Osteoblast (primary cell): ENCODE measurements at regions not wholly inside any gene's neighbourhood (a gene's known extent, or its start where the extent isn't known, plus 50 kb on each side); places are given as distances from the start of the nearest gene placed in this dataset.
A peak's percentile ranks its signal among the peaks of the same experiment; 100 is the strongest.

Source experiments
- DNase-seq: peaks from one replicate; pipeline ENCODE4 v3.0.0; 2011; ENCODE audit warnings: low spot score, mixed read lengths; ENCODE audit not compliant: insufficient read length; ENCODE audit errors: missing footprints
- H2AFZ ChIP-seq: 2 replicates; pipeline ENCODE4 v1.6.0; 2011; ENCODE audit warnings: mild to moderate bottlenecking, low read length
- H3K27ac ChIP-seq: 2 replicates; pipeline ENCODE4 v1.5.1; 2011; ENCODE audit warnings: mild to moderate bottlenecking, low read depth, low read length, moderate library complexity
- H3K27me3 ChIP-seq: 2 replicates; pipeline ENCODE4 v1.6.0; 2012; ENCODE audit warnings: mild to moderate bottlenecking, control low read depth, inconsistent platforms, low read length, moderate library complexity; ENCODE audit not compliant: insufficient read depth
- H3K36me3 ChIP-seq: 2 replicates; pipeline ENCODE4 v1.5.1; 2011; ENCODE audit warnings: mild to moderate bottlenecking, low read length, control low read depth, moderate library complexity; ENCODE audit not compliant: insufficient read depth
- H3K4me1 ChIP-seq: 2 replicates; pipeline ENCODE4 v1.5.1; 2011; ENCODE audit warnings: mild to moderate bottlenecking, low read length, control low read depth, moderate library complexity; ENCODE audit not compliant: insufficient read depth
- H3K4me2 ChIP-seq: 2 replicates; pipeline ENCODE4 v1.6.0; 2011; ENCODE audit warnings: mild to moderate bottlenecking, low read length; ENCODE audit not compliant: insufficient read depth
- H3K4me3 ChIP-seq: fragments of 200-600 bp; sonication (generic); 3 replicates; pipeline ENCODE4 v1.5.1; 2012; ENCODE audit warnings: mild to moderate bottlenecking, low read length, inconsistent platforms; ENCODE audit not compliant: insufficient read depth
- H3K79me2 ChIP-seq: 2 replicates; pipeline ENCODE4 v1.6.0; 2012; ENCODE audit warnings: mild to moderate bottlenecking, low read length, control low read depth, inconsistent platforms; ENCODE audit not compliant: insufficient read depth
- H3K9me3 ChIP-seq: 2 replicates; pipeline ENCODE4 v1.5.1; 2011; ENCODE audit warnings: low read depth, low read length, control low read depth
- H4K20me1 ChIP-seq: 2 replicates; pipeline ENCODE4 v1.6.0; 2012; ENCODE audit warnings: mild to moderate bottlenecking, low read length, control low read depth; ENCODE audit not compliant: insufficient read depth
- CTCF ChIP-seq: IDR thresholded peaks from 2 replicates; pipeline ENCODE4 v1.5.1; 2011; ENCODE audit warnings: mild to moderate bottlenecking, low read depth, low read length, moderate library complexity; ENCODE audit errors: extremely low read depth

GRCh38 chr7:16123117-16123770 is 298.1 kb downstream of the CRPPA start:
- H3K79me2 ChIP-seq = no peaks in the 10 kb centered on the region
- no peak for TF ChIP-seq CTCF
- H2AFZ ChIP-seq = no peak overlapping the region
- H3K27me3 ChIP-seq = no peaks in the 10 kb centered on the region
- no peak overlapping the region for H3K4me2 ChIP-seq
- no peaks in the 10 kb centered on the region for H3K9me3 ChIP-seq
- no peak overlapping the region for H3K27ac ChIP-seq
- no peaks in the 10 kb centered on the region for H3K36me3 ChIP-seq
- H4K20me1 ChIP-seq = no peaks in the 10 kb centered on the region
- DNase-seq = no peak
- H3K4me1 ChIP-seq = no peaks in the 10 kb centered on the region
- H3K4me3 ChIP-seq = no peak overlapping the region

GRCh38 chr7:16121876-16122390 is 299.4 kb downstream of the CRPPA start:
- H3K9me3 ChIP-seq = no peaks in the 10 kb centered on the region
- no peak overlapping the region for H3K4me2 ChIP-seq
- H2AFZ ChIP-seq = no peak overlapping the region
- H3K27me3 ChIP-seq = no peaks in the 10 kb centered on the region
- no peaks in the 10 kb centered on the region for H4K20me1 ChIP-seq
- no peaks in the 10 kb centered on the region for H3K36me3 ChIP-seq
- no peaks in the 10 kb centered on the region for H3K79me2 ChIP-seq
- no peak for TF ChIP-seq CTCF
- DNase-seq = no peak
- H3K27ac ChIP-seq = no peak overlapping the region
- H3K4me1 ChIP-seq = no peaks in the 10 kb centered on the region
- no peak overlapping the region for H3K4me3 ChIP-seq

- no peak overlapping the region for H2AFZ ChIP-seq
- H4K20me1 ChIP-seq = no peaks in the 10 kb centered on the region
- H3K36me3 ChIP-seq = no peaks in the 10 kb centered on the region
- DNase-seq = no peak
- no peak overlapping the region for H3K4me3 ChIP-seq
- no peaks in the 10 kb centered on the region for H3K27me3 ChIP-seq
- no peak overlapping the region for H3K27ac ChIP-seq
- H3K9me3 ChIP-seq = no peaks in the 10 kb centered on the region
- H3K4me1 ChIP-seq = no peaks in the 10 kb centered on the region
- H3K4me2 ChIP-seq = no peak overlapping the region
- H3K79me2 ChIP-seq = no peaks in the 10 kb centered on the region
- no peak for TF ChIP-seq CTCF
These were observed 306.0 kb downstream of the CRPPA start for GRCh38 chr7:16115374-16115773.

- DNase-seq = peak; percentile 14
- Histone ChIP-seq H3K9me3 (no peaks in the 10 kb centered on the region), H3K27ac (no peak overlapping the region), H3K4me1 (no peaks in the 10 kb centered on the region), H3K79me2 (no peaks in the 10 kb centered on the region), H3K27me3 (no peaks in the 10 kb centered on the region), H2AFZ (no peak overlapping the region), H3K36me3 (no peaks in the 10 kb centered on the region), H4K20me1 (no peaks in the 10 kb centered on the region), H3K4me2 (no peak overlapping the region), H3K4me3 (no peak overlapping the region)
- TF ChIP-seq CTCF = peak; percentile 59
These were observed 306.7 kb downstream of the CRPPA start for GRCh38 chr7:16114633-16115032.
